ENCODE measurements at regions not wholly inside any gene's neighbourhood (a gene's known extent, or its start where the extent isn't known, plus 50 kb on each side); places are given as distances from the start of the nearest gene placed in this dataset.

DNA sequence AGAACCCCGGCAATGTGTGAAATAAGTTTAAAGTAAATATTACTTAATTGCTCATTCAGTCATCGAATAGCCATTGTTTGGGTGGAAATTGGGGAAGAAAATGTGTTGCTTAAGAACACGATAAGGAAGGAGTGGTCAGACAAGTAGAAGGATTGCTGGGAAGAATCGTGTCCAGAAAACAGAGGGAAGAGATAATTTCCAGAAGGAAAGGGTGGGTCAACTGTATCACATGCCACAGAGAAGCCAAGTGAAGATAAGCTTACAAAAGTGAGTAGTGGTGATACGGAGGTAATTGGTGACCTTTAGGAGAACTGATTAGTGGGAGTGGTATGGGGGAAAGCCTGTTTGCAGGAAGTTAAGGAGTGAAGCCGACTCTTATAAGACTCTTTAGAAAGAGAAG is 306.2 kb downstream of the SOX4 start:
- TF ChIP-seq, protein P1, sequence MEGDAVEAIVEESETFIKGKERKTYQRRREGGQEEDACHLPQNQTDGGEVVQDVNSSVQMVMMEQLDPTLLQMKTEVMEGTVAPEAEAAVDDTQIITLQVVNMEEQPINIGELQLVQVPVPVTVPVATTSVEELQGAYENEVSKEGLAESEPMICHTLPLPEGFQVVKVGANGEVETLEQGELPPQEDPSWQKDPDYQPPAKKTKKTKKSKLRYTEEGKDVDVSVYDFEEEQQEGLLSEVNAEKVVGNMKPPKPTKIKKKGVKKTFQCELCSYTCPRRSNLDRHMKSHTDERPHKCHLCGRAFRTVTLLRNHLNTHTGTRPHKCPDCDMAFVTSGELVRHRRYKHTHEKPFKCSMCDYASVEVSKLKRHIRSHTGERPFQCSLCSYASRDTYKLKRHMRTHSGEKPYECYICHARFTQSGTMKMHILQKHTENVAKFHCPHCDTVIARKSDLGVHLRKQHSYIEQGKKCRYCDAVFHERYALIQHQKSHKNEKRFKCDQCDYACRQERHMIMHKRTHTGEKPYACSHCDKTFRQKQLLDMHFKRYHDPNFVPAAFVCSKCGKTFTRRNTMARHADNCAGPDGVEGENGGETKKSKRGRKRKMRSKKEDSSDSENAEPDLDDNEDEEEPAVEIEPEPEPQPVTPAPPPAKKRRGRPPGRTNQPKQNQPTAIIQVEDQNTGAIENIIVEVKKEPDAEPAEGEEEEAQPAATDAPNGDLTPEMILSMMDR (IDR thresholded peaks at IDR 0.05; ENCODE audit: control extremely low read depth, extremely low read depth): no peak
- Histone ChIP-seq H3K4me3 (no peak overlapping the region), H3K27ac (ENCODE audit: low read depth in 1 of 2, low read length in 1 of 2) (no peak overlapping the region), H3K36me3 (ENCODE audit: control insufficient read depth in 4 of 4, insufficient read depth in 4 of 4, low read length in 4 of 4) (no peaks in the 10 kb centered on the region), H3K9me3 (ENCODE audit: control insufficient read depth in 4 of 4, insufficient read depth in 3 of 4, low read length in 3 of 4) (no peaks in the 10 kb centered on the region), H3K9ac (ENCODE audit: insufficient read depth in 1 of 2, low read length in 2 of 2) (no peak overlapping the region), H3K4me1 (ENCODE audit: control insufficient read depth in 5 of 5, insufficient read depth in 5 of 5, low read length in 5 of 5) (peaks cover 0 to 15% (median 4%) of the 10 kb centered on the region in 5 donors), H3K27me3 (ENCODE audit: control insufficient read depth in 3 of 3, insufficient read depth in 3 of 3, low read length in 2 of 3) (no peaks in the 10 kb centered on the region)
- ATAC-seq (ENCODE audit: insufficient read depth, low FRiP score) (peak; percentile 37), DNase-seq (no peak)
- WGBS, 2 donors: 38 to 47% methylated on average over 6 of the region's 6 CpGs

DNA sequence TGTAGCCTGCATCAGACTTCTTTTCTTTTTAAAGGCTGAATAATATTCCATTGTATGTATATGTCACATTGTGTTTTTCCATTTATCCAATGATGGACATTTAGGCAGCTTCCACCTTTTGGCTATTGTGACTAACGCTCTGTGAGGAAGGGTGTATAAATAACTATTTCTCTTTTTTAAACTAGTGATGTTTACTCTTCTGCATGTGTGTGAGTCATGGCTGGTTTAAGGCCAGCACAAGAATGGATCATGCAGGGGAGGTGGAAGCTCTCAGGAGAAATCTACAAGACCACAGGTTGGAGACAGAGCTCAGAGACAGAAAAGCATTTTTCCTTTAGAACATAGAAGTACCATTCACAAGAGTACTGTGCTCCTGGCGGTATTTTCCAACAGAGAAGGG is 307.2 kb downstream of the SOX4 start:
- Histone ChIP-seq H3K27ac (ENCODE audit: low read depth in 1 of 2, low read length in 1 of 2) (no peak overlapping the region), H3K27me3 (ENCODE audit: control insufficient read depth in 3 of 3, insufficient read depth in 3 of 3, low read length in 2 of 3) (no peaks in the 10 kb centered on the region), H3K36me3 (ENCODE audit: control insufficient read depth in 4 of 4, insufficient read depth in 4 of 4, low read length in 4 of 4) (no peaks in the 10 kb centered on the region), H3K4me3 (no peak overlapping the region), H3K9me3 (ENCODE audit: control insufficient read depth in 4 of 4, insufficient read depth in 3 of 4, low read length in 3 of 4) (no peaks in the 10 kb centered on the region), H3K9ac (ENCODE audit: insufficient read depth in 1 of 2, low read length in 2 of 2) (no peak overlapping the region), H3K4me1 (ENCODE audit: control insufficient read depth in 5 of 5, insufficient read depth in 5 of 5, low read length in 5 of 5) (peaks cover 0 to 14% (median 3%) of the 10 kb centered on the region in 5 donors)
- DNase-seq: no peak
- peak; percentile 39 for ATAC-seq (ENCODE audit: insufficient read depth, low FRiP score)
- TF ChIP-seq, protein P1 (IDR thresholded peaks at IDR 0.05; ENCODE audit: control extremely low read depth, extremely low read depth): no peak
- WGBS, 2 donors: 62 to 83% methylated on average over 2 of the region's 2 CpGs

DNA sequence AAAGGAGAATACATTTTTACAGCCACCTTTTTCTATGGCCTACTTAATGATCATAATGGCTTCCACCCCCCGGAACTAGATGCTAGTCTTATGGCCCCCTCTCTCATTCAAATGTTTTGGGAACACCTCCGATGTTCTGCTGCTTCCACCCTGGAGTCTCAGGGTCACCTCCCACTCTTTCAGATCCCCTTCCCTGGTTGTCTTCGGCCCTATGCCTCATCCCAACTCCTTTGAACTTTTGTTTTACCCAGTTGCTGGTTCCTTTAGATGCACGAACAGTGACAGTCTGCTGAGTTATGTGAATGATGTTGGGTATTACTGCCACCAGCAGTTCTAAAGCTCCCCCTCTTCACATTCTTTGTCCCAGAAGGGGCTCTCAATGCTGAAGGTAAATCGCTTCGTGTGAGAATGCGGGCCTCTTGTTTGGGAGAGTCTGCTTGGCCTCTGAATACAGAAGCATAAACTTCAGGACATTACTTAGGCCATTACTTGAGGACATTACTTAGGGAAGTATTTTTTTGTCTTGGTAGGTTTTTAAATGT is 309.1 kb downstream of the SOX4 start:
- DNase-seq (peak in 1 of 3 donors; percentile 45), ATAC-seq (ENCODE audit: insufficient read depth, low FRiP score) (no peak)
- Histone ChIP-seq H3K36me3 (ENCODE audit: control insufficient read depth in 4 of 4, insufficient read depth in 4 of 4, low read length in 4 of 4) (no peaks in the 10 kb centered on the region), H3K9me3 (ENCODE audit: control insufficient read depth in 4 of 4, insufficient read depth in 3 of 4, low read length in 3 of 4) (no peaks in the 10 kb centered on the region), H3K27me3 (ENCODE audit: control insufficient read depth in 3 of 3, insufficient read depth in 3 of 3, low read length in 2 of 3) (no peaks in the 10 kb centered on the region), H3K27ac (ENCODE audit: low read depth in 1 of 2, low read length in 1 of 2) (no peak overlapping the region), H3K4me3 (no peak overlapping the region), H3K4me1 (ENCODE audit: control insufficient read depth in 5 of 5, insufficient read depth in 5 of 5, low read length in 5 of 5) (peaks cover 0 to 14% (median 3%) of the 10 kb centered on the region in 5 donors), H3K9ac (ENCODE audit: insufficient read depth in 1 of 2, low read length in 2 of 2) (no peak overlapping the region)
- WGBS, 2 donors: 82 to 84% methylated on average over 7 of the region's 7 CpGs
- TF ChIP-seq, protein P1 (IDR thresholded peaks at IDR 0.05; ENCODE audit: control extremely low read depth, extremely low read depth): no peak

DNA sequence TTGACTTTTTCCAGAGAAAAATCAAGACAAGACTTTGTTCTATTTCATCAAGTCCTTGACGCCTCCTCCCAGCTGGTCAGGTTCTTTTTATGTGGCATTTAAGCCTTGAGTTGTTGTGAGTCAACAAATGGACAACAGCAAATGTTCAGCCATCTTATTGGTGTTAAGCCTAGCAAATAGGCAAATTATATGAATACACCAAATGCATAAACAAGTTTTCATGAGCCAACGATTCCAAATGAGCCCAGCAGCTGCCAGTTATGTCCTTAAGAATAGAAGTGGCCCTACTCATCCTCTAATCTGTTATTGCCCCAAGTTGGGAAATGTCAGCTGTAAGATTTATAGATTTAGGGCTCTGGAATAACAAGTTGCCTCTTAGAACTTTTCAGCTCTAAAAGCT is 312.0 kb downstream of the SOX4 start:
- 74 to 93% methylated on average over 2 of the region's 2 CpGs for WGBS, 2 donors
- no peak overlapping the region for H3K9ac ChIP-seq (ENCODE audit: insufficient read depth in 1 of 2, low read length in 2 of 2)

More for the DNA sequence above, 312.0 kb downstream of the SOX4 start:
- H3K27me3 ChIP-seq (ENCODE audit: control insufficient read depth in 3 of 3, insufficient read depth in 3 of 3, low read length in 2 of 3): no peaks in the 10 kb centered on the region
- TF ChIP-seq, protein P1 (IDR thresholded peaks at IDR 0.05; ENCODE audit: control extremely low read depth, extremely low read depth): no peak
- no peak overlapping the region for H3K27ac ChIP-seq (ENCODE audit: low read depth in 1 of 2, low read length in 1 of 2)
- ATAC-seq (ENCODE audit: insufficient read depth, low FRiP score): no peak
- peaks cover 0 to 20% (median 3%) of the 10 kb centered on the region in 5 donors for H3K4me1 ChIP-seq (ENCODE audit: control insufficient read depth in 5 of 5, insufficient read depth in 5 of 5, low read length in 5 of 5)
- H3K4me3 ChIP-seq: no peak overlapping the region
- no peaks in the 10 kb centered on the region for H3K9me3 ChIP-seq (ENCODE audit: control insufficient read depth in 4 of 4, insufficient read depth in 3 of 4, low read length in 3 of 4)
- no peaks in the 10 kb centered on the region for H3K36me3 ChIP-seq (ENCODE audit: control insufficient read depth in 4 of 4, insufficient read depth in 4 of 4, low read length in 4 of 4)
- no peak for DNase-seq

Data from lung (tissue), 11 donors.